Psoas muscle (tissue), 7 donors: ENCODE measurements at regions not wholly inside any gene's neighbourhood (a gene's known extent, or its start where the extent isn't known, plus 50 kb on each side); places are given as distances from the start of the nearest gene placed in this dataset.

ENCODE experiments used
- ATAC-seq, 4 donors: fragments of 200-7000 bp; cut with Tn5 transposase; one replicate each; pipeline ENCODE4 v1.9.1; 2020; ENCODE audit warnings: moderate library complexity in 3 of 4, mild to moderate bottlenecking in 2 of 4
- DNase-seq, 2 donors: peaks; one replicate each; pipeline ENCODE4 v3.0.0-alpha.2; 2020
- H3K27ac ChIP-seq: fragments of 200-600 bp; one replicate; pipeline ENCODE4 v1.8.0; 2022
- H3K27me3 ChIP-seq, 3 donors: fragments of 200-600 bp in 1 of 3; one replicate each; pipeline versions ENCODE4 v1.6.1 to v1.8.0; 2013 to 2022; ENCODE audit warnings: low read length in 2 of 3, mild to moderate bottlenecking in 2 of 3, moderate library complexity in 1 of 3; ENCODE audit not compliant: insufficient read depth in 3 of 3
- H3K36me3 ChIP-seq, 2 donors: fragments of 200-600 bp in 1 of 2; one replicate each; pipeline versions ENCODE4 v1.6.1 to v1.8.0; 2013 to 2022; ENCODE audit warnings: low read depth in 1 of 2, mild to moderate bottlenecking in 1 of 2, moderate library complexity in 1 of 2; ENCODE audit not compliant: insufficient read depth in 1 of 2
- H3K4me1 ChIP-seq: fragments of 200-600 bp; one replicate; pipeline ENCODE4 v1.8.0; 2022
- H3K4me3 ChIP-seq: fragments of 200-600 bp; one replicate; pipeline ENCODE4 v1.8.0; 2022; ENCODE audit warnings: mild to moderate bottlenecking
- H3K9me3 ChIP-seq: fragments of 200-600 bp; one replicate; pipeline ENCODE4 v1.8.0; 2022
- WGBS, 3 donors: extraction: QIAGEN DNeasy Blood & Tissue Kit; methylation state at CpG; one replicate each; pipeline versions ENCODE4 v1.1.6 to v1.1.7; 2013; 5-methylcytosine and 5-hydroxymethylcytosine counted together
- intact Hi-C, 2 donors: fragments of 100-400 bp; cut with DNase I; formaldehyde crosslinking; loops; one replicate each; pipeline versions ENCODE4 v1.11.0 to v1.14.2; 2022
- TF ChIP-seq, protein P1 (sequence below): fragments of 200-600 bp; IDR thresholded peaks from one replicate; pipeline ENCODE4 v1.8.0; 2022; ENCODE audit warnings: antibody characterized with exemption
- donor health status: healthy with polysubstance abuse.
- donor health status: DM: no; HTN: no; CAD: no; lungs with moderate emphysema.
- donor health status: Bipolar disorder and iron deficiency.
- donor health status: healthy.
- donor health status: DM: yes; HTN: yes; CAD: no.
- donor health status: DM: no; HTN: no; CAD: no.
- donor health status: DM: yes; HTN: yes; CAD: no.

DNA sequence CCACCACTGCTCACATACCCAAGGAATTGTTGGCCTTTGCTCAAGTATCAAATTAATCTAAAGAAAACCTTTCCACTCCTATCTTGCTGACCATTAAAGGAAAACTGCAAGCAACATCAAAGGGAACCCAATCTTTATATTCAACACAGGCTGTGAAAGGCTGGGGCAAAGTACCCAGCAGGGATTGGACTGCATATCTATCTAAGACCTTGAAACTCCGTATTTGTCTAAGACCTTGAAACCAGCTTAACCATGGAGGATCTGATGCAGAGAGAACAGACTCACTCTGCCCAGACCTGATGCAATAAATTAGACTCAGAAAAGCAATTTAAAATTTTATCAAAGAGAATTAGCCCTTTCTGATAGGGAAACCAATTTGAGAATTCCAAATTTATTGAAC is 102.2 kb downstream of the DIO2 start:
- WGBS, 3 donors = 41 to 71% (median 59%) methylated on average over 1 of the region's 1 CpG
- DNase-seq (no peak), ATAC-seq (no peak)
- TF ChIP-seq, protein P1, sequence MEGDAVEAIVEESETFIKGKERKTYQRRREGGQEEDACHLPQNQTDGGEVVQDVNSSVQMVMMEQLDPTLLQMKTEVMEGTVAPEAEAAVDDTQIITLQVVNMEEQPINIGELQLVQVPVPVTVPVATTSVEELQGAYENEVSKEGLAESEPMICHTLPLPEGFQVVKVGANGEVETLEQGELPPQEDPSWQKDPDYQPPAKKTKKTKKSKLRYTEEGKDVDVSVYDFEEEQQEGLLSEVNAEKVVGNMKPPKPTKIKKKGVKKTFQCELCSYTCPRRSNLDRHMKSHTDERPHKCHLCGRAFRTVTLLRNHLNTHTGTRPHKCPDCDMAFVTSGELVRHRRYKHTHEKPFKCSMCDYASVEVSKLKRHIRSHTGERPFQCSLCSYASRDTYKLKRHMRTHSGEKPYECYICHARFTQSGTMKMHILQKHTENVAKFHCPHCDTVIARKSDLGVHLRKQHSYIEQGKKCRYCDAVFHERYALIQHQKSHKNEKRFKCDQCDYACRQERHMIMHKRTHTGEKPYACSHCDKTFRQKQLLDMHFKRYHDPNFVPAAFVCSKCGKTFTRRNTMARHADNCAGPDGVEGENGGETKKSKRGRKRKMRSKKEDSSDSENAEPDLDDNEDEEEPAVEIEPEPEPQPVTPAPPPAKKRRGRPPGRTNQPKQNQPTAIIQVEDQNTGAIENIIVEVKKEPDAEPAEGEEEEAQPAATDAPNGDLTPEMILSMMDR = no peak
- Histone ChIP-seq H3K36me3 (no peaks in the 10 kb centered on the region), H3K4me1 (no peaks in the 10 kb centered on the region), H3K27me3 (no peaks in the 10 kb centered on the region), H3K9me3 (no peaks in the 10 kb centered on the region), H3K27ac (no peak overlapping the region), H3K4me3 (no peak overlapping the region)
- intact Hi-C loops = no loop called here

DNA sequence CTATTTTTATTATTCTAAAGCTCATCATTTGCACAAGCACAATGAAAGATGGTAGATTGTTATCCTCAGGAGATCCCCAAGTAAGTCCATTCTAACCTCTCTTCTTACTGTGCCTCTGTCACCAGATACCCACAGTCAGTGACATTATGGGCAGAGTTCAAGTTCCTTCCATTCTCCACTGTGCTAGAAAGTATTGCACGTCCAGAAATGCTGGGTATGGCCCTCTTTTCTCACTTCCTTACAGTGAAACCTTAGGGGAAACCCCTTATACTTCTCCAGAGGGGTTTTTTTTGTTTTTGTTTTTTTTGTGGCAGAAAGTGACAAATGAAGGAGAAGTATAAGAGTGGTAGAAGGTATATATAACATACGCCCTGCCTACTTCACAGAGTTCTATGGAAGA is 102.9 kb downstream of the DIO2 start:
- ATAC-seq = no peak
- 67 to 75% (median 72%) methylated on average over 2 of the region's 2 CpGs for WGBS, 3 donors
- H3K4me1 ChIP-seq = no peaks in the 10 kb centered on the region
- H3K9me3 ChIP-seq = no peaks in the 10 kb centered on the region
- no peak overlapping the region for H3K4me3 ChIP-seq
- TF ChIP-seq, protein P1 = no peak
- no peak for DNase-seq
- H3K27me3 ChIP-seq = no peaks in the 10 kb centered on the region
- no peak overlapping the region for H3K27ac ChIP-seq
- intact Hi-C loops = no loop called here
- H3K36me3 ChIP-seq = no peaks in the 10 kb centered on the region

DNA sequence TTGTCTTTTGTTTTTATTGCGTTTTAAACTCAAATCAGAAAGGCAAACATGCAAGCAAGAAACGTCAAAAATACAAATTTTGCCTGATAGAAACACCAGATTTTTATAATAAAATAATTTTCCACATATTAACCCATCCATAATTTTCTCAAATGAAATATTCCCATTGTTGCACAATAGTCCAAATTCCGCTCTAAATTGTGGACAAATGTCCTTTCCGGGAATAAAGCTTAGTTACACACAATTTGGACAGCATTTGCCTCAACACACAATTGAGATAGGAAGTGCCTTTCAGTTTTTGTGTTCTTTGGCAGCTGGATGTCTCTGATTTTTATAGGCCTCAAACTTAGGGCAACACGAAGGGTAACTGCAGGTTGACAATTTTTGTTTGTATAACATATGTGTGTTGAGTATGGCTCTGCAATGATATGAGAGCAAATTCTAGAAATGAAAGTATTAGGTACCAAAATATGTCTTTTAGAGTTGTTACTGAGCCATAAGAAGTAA is 105.8 kb downstream of the DIO2 start:
- Histone ChIP-seq H3K27ac (no peak overlapping the region), H3K9me3 (no peaks in the 10 kb centered on the region), H3K4me3 (no peak overlapping the region), H3K4me1 (no peaks in the 10 kb centered on the region), H3K36me3 (no peaks in the 10 kb centered on the region), H3K27me3 (no peaks in the 10 kb centered on the region)
- 37 to 46% (median 37%) methylated on average over 5 of the region's 5 CpGs for WGBS, 3 donors
- intact Hi-C loops = no loop called here
- TF ChIP-seq, protein P1 = no peak
- DNase-seq (no peak), ATAC-seq (no peak)

DNA sequence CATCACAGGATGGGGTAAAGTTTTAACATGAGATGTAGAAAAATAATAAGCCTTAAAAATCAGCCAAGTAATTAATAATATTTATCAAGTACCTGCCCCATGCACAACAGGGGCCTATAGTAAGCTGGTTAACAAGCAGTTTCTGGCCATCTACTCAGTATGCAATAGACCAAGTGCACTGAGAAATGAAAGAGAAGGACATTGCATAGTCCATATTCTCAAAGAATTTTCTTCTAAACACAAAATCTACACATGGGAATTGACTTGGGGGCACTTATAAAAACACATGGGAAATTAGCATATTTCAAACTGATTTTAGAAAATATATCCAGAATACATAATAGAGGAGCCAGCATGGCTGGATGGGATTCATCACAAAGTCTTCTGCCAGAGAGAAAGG is 109.5 kb downstream of the DIO2 start:
- H3K9me3 ChIP-seq = no peaks in the 10 kb centered on the region
- H3K27me3 ChIP-seq = no peaks in the 10 kb centered on the region
- H3K4me3 ChIP-seq = no peak overlapping the region
- TF ChIP-seq, protein P1 = no peak
- no peak overlapping the region for H3K27ac ChIP-seq
- H3K36me3 ChIP-seq = no peaks in the 10 kb centered on the region
- ATAC-seq (no peak), DNase-seq (no peak)
- intact Hi-C loops = no loop called here
- no peaks in the 10 kb centered on the region for H3K4me1 ChIP-seq

DNA sequence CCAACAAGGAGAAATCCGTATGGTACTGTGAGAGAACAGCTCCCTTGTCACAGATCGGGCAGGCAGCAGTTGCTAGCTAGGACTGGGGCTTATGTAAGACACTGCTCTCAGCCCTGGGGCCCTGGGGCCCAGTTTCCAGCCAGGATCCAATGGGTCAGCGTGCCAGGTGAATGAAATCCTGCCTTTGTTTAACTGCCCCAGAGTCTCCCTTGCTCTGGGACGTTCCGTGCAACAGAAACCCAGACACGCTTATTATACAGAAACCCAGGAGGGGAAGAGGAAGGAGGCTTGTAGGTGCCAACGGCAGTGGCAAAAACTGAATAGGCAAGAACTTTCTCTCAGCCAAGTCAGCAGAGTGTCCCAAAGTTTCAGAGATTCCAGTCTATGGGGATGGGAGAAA is 110.6 kb downstream of the DIO2 start:
- TF ChIP-seq, protein P1 = no peak
- Histone ChIP-seq H3K36me3 (no peaks in the 10 kb centered on the region), H3K4me1 (no peaks in the 10 kb centered on the region), H3K4me3 (no peak overlapping the region), H3K27ac (no peak overlapping the region), H3K27me3 (no peaks in the 10 kb centered on the region), H3K9me3 (no peaks in the 10 kb centered on the region)
- no peak for ATAC-seq
- intact Hi-C loops = no loop called here
- DNase-seq = peak in 1 of 2 donors; percentile 50
- WGBS, 3 donors = 40 to 53% (median 41%) methylated on average over 7 of the region's 7 CpGs
